Osteoblast (primary cell): ENCODE measurements at regions not wholly inside any gene's neighbourhood (a gene's known extent, or its start where the extent isn't known, plus 50 kb on each side); places are given as distances from the start of the nearest gene placed in this dataset.

Experiments
- DNase-seq: peaks from one replicate; pipeline ENCODE4 v3.0.0; 2011; ENCODE audit warnings: low spot score, mixed read lengths; ENCODE audit not compliant: insufficient read length; ENCODE audit errors: missing footprints
- H2AFZ ChIP-seq: 2 replicates; pipeline ENCODE4 v1.6.0; 2011; ENCODE audit warnings: mild to moderate bottlenecking, low read length
- H3K27ac ChIP-seq: 2 replicates; pipeline ENCODE4 v1.5.1; 2011; ENCODE audit warnings: mild to moderate bottlenecking, low read depth, low read length, moderate library complexity
- H3K27me3 ChIP-seq: 2 replicates; pipeline ENCODE4 v1.6.0; 2012; ENCODE audit warnings: mild to moderate bottlenecking, control low read depth, inconsistent platforms, low read length, moderate library complexity; ENCODE audit not compliant: insufficient read depth
- H3K36me3 ChIP-seq: 2 replicates; pipeline ENCODE4 v1.5.1; 2011; ENCODE audit warnings: mild to moderate bottlenecking, low read length, control low read depth, moderate library complexity; ENCODE audit not compliant: insufficient read depth
- H3K4me1 ChIP-seq: 2 replicates; pipeline ENCODE4 v1.5.1; 2011; ENCODE audit warnings: mild to moderate bottlenecking, low read length, control low read depth, moderate library complexity; ENCODE audit not compliant: insufficient read depth
- H3K4me2 ChIP-seq: 2 replicates; pipeline ENCODE4 v1.6.0; 2011; ENCODE audit warnings: mild to moderate bottlenecking, low read length; ENCODE audit not compliant: insufficient read depth
- H3K4me3 ChIP-seq: fragments of 200-600 bp; sonication (generic); 3 replicates; pipeline ENCODE4 v1.5.1; 2012; ENCODE audit warnings: mild to moderate bottlenecking, low read length, inconsistent platforms; ENCODE audit not compliant: insufficient read depth
- H3K79me2 ChIP-seq: 2 replicates; pipeline ENCODE4 v1.6.0; 2012; ENCODE audit warnings: mild to moderate bottlenecking, low read length, control low read depth, inconsistent platforms; ENCODE audit not compliant: insufficient read depth
- H3K9me3 ChIP-seq: 2 replicates; pipeline ENCODE4 v1.5.1; 2011; ENCODE audit warnings: low read depth, low read length, control low read depth
- H4K20me1 ChIP-seq: 2 replicates; pipeline ENCODE4 v1.6.0; 2012; ENCODE audit warnings: mild to moderate bottlenecking, low read length, control low read depth; ENCODE audit not compliant: insufficient read depth
- CTCF ChIP-seq: IDR thresholded peaks from 2 replicates; pipeline ENCODE4 v1.5.1; 2011; ENCODE audit warnings: mild to moderate bottlenecking, low read depth, low read length, moderate library complexity; ENCODE audit errors: extremely low read depth

GRCh38 chr1:178594133-178594532 is 81.2 kb downstream of the TEX35 start:
- Histone ChIP-seq H3K27ac (no peak overlapping the region), H3K4me1 (peaks cover 11% of the 10 kb centered on the region), H3K36me3 (no peaks in the 10 kb centered on the region), H2AFZ (peak overlapping the region; percentile 62), H4K20me1 (no peaks in the 10 kb centered on the region), H3K9me3 (no peaks in the 10 kb centered on the region), H3K27me3 (no peaks in the 10 kb centered on the region), H3K4me2 (no peak overlapping the region), H3K79me2 (no peaks in the 10 kb centered on the region), H3K4me3 (no peak overlapping the region)
- DNase-seq, result peak; percentile 46
- no peak for TF ChIP-seq CTCF

GRCh38 chr1:178595491-178595890 is 82.6 kb downstream of the TEX35 start:
- Histone ChIP-seq H3K4me1 (peaks cover 11% of the 10 kb centered on the region), H3K9me3 (no peaks in the 10 kb centered on the region), H2AFZ (no peak overlapping the region), H3K79me2 (no peaks in the 10 kb centered on the region), H3K36me3 (no peaks in the 10 kb centered on the region), H3K4me2 (no peak overlapping the region), H4K20me1 (no peaks in the 10 kb centered on the region), H3K4me3 (no peak overlapping the region), H3K27me3 (no peaks in the 10 kb centered on the region), H3K27ac (no peak overlapping the region)
- TF ChIP-seq CTCF, result no peak
- no peak for DNase-seq

- no peaks in the 10 kb centered on the region for H4K20me1 ChIP-seq
- no peaks in the 10 kb centered on the region for H3K27me3 ChIP-seq
- H3K4me1 ChIP-seq, result peaks cover 3% of the 10 kb centered on the region
- H3K36me3 ChIP-seq, result no peaks in the 10 kb centered on the region
- no peak for DNase-seq
- TF ChIP-seq CTCF, result no peak
- H3K4me2 ChIP-seq, result no peak overlapping the region
- no peaks in the 10 kb centered on the region for H3K9me3 ChIP-seq
- no peaks in the 10 kb centered on the region for H3K79me2 ChIP-seq
- H3K4me3 ChIP-seq, result no peak overlapping the region
- no peak overlapping the region for H2AFZ ChIP-seq
- no peak overlapping the region for H3K27ac ChIP-seq
Observed at GRCh38 chr1:178599087-178599486, 86.2 kb downstream of the TEX35 start.

GRCh38 chr1:178599745-178600144 is 86.8 kb downstream of the TEX35 start:
- no peaks in the 10 kb centered on the region for H3K36me3 ChIP-seq
- H3K27ac ChIP-seq, result no peak overlapping the region
- H2AFZ ChIP-seq, result no peak overlapping the region
- TF ChIP-seq CTCF, result no peak
- H3K4me3 ChIP-seq, result no peak overlapping the region
- no peaks in the 10 kb centered on the region for H3K9me3 ChIP-seq
- H4K20me1 ChIP-seq, result no peaks in the 10 kb centered on the region
- H3K79me2 ChIP-seq, result no peaks in the 10 kb centered on the region
- H3K4me2 ChIP-seq, result no peak overlapping the region
- DNase-seq, result no peak
- no peaks in the 10 kb centered on the region for H3K27me3 ChIP-seq
- no peaks in the 10 kb centered on the region for H3K4me1 ChIP-seq
